Prostate gland (tissue), 2 donors: ENCODE measurements at regions not wholly inside any gene's neighbourhood (a gene's known extent, or its start where the extent isn't known, plus 50 kb on each side); places are given as distances from the start of the nearest gene placed in this dataset.

ENCODE experiments used
- CTCF ChIP-seq, 4 experiments: fragments of 200-600 bp in 2 of 4; fragments of 450-650 bp in 2 of 4; sonication (generic) in 2 of 4; IDR thresholded peaks; 1 replicate in 3 of 4; 2 replicates in 1 of 4; pipeline ENCODE4 v1.5.1; 2016 to 2019; ENCODE audit warnings: antibody characterized with exemption in 4 of 4, mild to moderate bottlenecking in 2 of 4, moderate library complexity in 2 of 4
- POLR2A ChIP-seq: fragments of 450-650 bp; IDR thresholded peaks from one replicate; pipeline ENCODE4 v1.6.1; 2016; ENCODE audit warnings: antibody characterized with exemption, mild to moderate bottlenecking
- POLR2AphosphoS5 ChIP-seq: sonication (generic); formaldehyde crosslinking; IDR thresholded peaks from one replicate; pipeline ENCODE4 v1.6.1; 2017; ENCODE audit warnings: antibody characterized with exemption

- TF ChIP-seq POLR2A: no peak
- no peak for TF ChIP-seq POLR2AphosphoS5
- no peak for TF ChIP-seq CTCF (IDR thresholded peaks at IDR 0.05)
These were observed 977.7 kb downstream of the JRKL start for GRCh38 chr11:97367406-97368083.
